ENCODE measurements at regions not wholly inside any gene's neighbourhood (a gene's known extent, or its start where the extent isn't known, plus 50 kb on each side); places are given as distances from the start of the nearest gene placed in this dataset.

GRCh38 chr6:165895421-165896165 lies 232.6 kb upstream of the PDE10A start:
- no peak for TF ChIP-seq POLR2A (IDR thresholded peaks at IDR 0.05)
- no peak for TF ChIP-seq CTCF (IDR thresholded peaks at IDR 0.05)
